ENCODE measurements at regions not wholly inside any gene's neighbourhood (a gene's known extent, or its start where the extent isn't known, plus 50 kb on each side); places are given as distances from the start of the nearest gene placed in this dataset.

DNA sequence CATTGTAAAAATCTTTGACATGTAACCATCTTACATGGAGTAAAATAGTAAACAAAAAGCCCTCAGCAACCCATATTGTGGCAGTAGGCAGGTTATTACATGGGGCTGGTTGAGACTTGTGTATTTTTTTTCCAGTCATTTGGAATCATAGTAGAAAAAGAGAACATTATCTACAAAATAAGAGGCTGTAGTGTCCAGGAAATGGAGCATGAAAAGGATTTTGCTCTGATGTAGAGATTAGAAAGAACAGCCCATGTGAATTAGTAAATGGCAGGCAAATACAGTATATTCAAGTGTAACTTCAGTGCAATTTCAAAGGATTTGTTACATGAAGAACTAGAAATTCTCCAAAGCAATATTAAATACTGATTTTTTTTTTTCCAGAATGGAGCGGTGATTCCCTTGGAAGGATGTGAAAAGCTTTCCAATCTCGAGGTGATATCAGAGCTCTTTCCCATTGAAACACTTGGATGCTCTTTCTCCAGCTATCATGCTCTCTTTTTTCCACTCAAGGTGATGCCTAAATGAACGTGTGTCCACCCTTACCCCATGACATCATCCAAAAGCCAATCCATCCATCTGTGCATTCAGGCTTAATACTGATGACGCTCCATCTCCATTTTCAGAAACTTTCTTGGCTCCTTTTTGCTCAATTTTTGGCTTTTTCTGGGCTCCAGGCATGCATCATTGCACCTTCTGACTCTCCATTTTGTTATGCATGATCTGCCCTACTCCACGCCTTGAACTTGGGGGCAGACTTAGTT, 1034.7 kb downstream of the TYW1 start:
- TF ChIP-seq POLR2AphosphoS5 (IDR thresholded peaks at IDR 0.05) (no peak), EP300 (IDR thresholded peaks at IDR 0.05) (no peak), POLR2A (IDR thresholded peaks at IDR 0.05) (no peak)
- TF ChIP-seq, protein P1, sequence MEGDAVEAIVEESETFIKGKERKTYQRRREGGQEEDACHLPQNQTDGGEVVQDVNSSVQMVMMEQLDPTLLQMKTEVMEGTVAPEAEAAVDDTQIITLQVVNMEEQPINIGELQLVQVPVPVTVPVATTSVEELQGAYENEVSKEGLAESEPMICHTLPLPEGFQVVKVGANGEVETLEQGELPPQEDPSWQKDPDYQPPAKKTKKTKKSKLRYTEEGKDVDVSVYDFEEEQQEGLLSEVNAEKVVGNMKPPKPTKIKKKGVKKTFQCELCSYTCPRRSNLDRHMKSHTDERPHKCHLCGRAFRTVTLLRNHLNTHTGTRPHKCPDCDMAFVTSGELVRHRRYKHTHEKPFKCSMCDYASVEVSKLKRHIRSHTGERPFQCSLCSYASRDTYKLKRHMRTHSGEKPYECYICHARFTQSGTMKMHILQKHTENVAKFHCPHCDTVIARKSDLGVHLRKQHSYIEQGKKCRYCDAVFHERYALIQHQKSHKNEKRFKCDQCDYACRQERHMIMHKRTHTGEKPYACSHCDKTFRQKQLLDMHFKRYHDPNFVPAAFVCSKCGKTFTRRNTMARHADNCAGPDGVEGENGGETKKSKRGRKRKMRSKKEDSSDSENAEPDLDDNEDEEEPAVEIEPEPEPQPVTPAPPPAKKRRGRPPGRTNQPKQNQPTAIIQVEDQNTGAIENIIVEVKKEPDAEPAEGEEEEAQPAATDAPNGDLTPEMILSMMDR (IDR thresholded peaks at IDR 0.05), result no peak
- Histone ChIP-seq H3K9me3 (peaks cover 0 to 12% (median 2%) of the 10 kb centered on the region in 4 donors), H3K36me3 (no peaks in the 10 kb centered on the region), H3K27me3 (no peaks in the 10 kb centered on the region), H3K4me3 (no peak overlapping the region), H3K4me1 (no peaks in the 10 kb centered on the region), H3K27ac (no peak overlapping the region)
- no peak for DNase-seq
- 63 to 73% methylated on average over 5 of the region's 5 CpGs for WGBS, 2 donors
- ATAC-seq (ENCODE audit: low FRiP score in 2 of 2), result no peak

DNA sequence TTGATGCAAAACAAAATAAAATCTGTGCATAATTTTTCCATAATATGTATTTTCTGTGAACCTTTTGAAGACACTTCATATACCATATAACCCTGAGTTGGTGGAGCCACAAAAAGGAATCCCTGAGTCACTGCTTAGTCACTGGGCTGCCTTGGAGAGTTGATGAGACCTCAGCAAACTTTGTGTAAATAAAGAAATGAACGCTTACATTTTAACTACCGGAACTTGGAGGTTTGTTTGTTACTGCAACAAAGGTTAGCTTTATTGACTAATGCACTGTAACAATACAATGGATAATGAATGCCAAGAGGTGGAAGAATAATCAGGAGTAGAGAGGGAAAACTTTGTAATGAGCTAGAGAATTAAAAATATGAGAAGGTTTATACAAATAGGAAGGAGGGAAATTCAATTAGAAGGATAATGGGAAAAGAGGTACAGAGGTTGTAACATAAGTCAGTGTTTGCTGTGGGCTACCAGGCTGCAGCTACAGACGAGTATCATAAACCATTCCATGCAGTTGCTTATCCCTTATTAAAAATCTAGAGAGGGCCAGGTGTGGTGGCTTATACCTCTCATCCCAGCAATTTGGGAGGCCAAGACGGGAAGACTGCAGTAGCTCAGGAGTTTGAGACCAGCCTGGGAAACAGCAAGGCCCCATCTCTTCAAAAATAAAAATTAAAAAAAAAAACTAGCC, 1042.1 kb downstream of the TYW1 start:
- WGBS, 2 donors, result 58 to 60% methylated on average over 4 of the region's 4 CpGs
- no peaks in the 10 kb centered on the region for H3K36me3 ChIP-seq
- no peak for ATAC-seq (ENCODE audit: low FRiP score in 2 of 2)

DNA sequence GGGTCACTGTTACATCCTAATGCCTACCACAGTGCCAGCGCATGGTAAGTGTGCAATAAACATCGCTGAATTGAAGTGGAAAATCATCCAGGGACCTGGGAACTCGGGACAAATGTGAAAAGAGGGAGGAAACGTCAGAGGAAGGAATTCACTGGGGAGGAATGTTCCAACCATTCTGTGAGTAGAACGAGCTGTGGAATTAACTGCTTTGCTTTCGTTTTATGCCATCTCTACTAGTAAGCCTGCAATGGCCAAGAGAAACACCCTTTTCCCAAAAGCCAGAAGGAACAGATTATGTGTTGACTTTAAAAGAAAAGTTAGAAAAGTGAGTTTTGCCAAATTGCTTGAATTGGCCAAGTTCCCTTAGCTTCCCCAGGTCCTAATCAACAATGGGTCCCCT, 1044.9 kb downstream of the TYW1 start:
- WGBS, 2 donors, result 60% methylated on average over 6 of the region's 6 CpGs
- no peak for DNase-seq
- Histone ChIP-seq H3K27me3 (no peaks in the 10 kb centered on the region), H3K9me3 (no peaks in the 10 kb centered on the region), H3K27ac (no peak overlapping the region), H3K4me3 (no peak overlapping the region), H3K4me1 (no peaks in the 10 kb centered on the region), H3K36me3 (no peaks in the 10 kb centered on the region)
- no peak for TF ChIP-seq POLR2AphosphoS5 (IDR thresholded peaks at IDR 0.05)
- no peak for TF ChIP-seq POLR2A (IDR thresholded peaks at IDR 0.05)
- TF ChIP-seq, protein P1 (IDR thresholded peaks at IDR 0.05), result no peak
- no peak for ATAC-seq (ENCODE audit: low FRiP score in 2 of 2)

More for the DNA sequence above, 1042.1 kb downstream of the TYW1 start:
- no peak for DNase-seq
- TF ChIP-seq POLR2A (IDR thresholded peaks at IDR 0.05) (no peak), POLR2AphosphoS5 (IDR thresholded peaks at IDR 0.05) (no peak), EP300 (IDR thresholded peaks at IDR 0.05) (no peak)
- TF ChIP-seq, protein P1 (IDR thresholded peaks at IDR 0.05), result no peak
- no peaks in the 10 kb centered on the region for H3K4me1 ChIP-seq
- no peaks in the 10 kb centered on the region for H3K9me3 ChIP-seq
- H3K27ac ChIP-seq, result no peak overlapping the region
- no peak overlapping the region for H3K4me3 ChIP-seq
- no peaks in the 10 kb centered on the region for H3K27me3 ChIP-seq

DNA sequence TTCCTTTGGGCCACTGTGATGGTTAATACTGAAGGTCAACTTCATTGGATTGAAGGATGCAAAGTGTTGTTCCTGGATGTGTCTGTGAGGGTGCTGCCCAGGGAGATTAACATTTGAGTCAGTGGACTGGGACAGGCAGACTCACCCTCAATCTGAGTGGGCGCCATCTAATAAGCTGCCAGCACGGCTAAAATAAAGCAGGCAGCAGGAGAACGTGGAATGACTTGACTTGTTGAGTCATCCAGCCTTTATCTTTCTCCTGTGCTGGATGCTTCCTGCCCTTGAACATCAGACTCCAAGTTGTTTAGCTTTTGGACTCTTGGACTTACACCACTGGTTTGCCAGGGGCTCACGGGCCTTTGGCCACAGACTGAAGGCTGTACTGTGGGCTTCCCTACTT, 1046.9 kb downstream of the TYW1 start:
- ATAC-seq (ENCODE audit: low FRiP score in 2 of 2), result no peak
- no peak for DNase-seq
- Histone ChIP-seq H3K9me3 (no peaks in the 10 kb centered on the region), H3K27me3 (no peaks in the 10 kb centered on the region), H3K4me3 (no peak overlapping the region), H3K27ac (no peak overlapping the region), H3K36me3 (no peaks in the 10 kb centered on the region), H3K4me1 (no peaks in the 10 kb centered on the region)
- TF ChIP-seq POLR2AphosphoS5 (IDR thresholded peaks at IDR 0.05), result no peak
- TF ChIP-seq EP300 (IDR thresholded peaks at IDR 0.05), result no peak
- TF ChIP-seq POLR2A (IDR thresholded peaks at IDR 0.05), result no peak
- TF ChIP-seq, protein P1 (IDR thresholded peaks at IDR 0.05), result no peak
- 92% methylated on average over 4 of the region's 4 CpGs for WGBS, 2 donors
